Fibroblast of lung (primary cell): ENCODE measurements at regions not wholly inside any gene's neighbourhood (a gene's known extent, or its start where the extent isn't known, plus 50 kb on each side); places are given as distances from the start of the nearest gene placed in this dataset.
"Not testable (repeated sequence)": the region's sequence is repeated elsewhere in the genome, so short reads cannot be mapped to it uniquely, and the experiment has no call there.

ENCODE experiments used
- EZH2 ChIP-seq: IDR thresholded peaks from 2 replicates; pipeline ENCODE4 v1.5.1; 2012; ENCODE audit warnings: low read length, control low read depth, mild to moderate bottlenecking; ENCODE audit errors: missing control alignments
- TF ChIP-seq, protein P1 (sequence below), 2 donors: IDR thresholded peaks in 1 of 2; conservative IDR thresholded peaks in 1 of 2; 1 replicate in 1 of 2; 2 replicates in 1 of 2; pipeline ENCODE4 v1.5.1; 2011 to 2012; ENCODE audit warnings: low read length in 2 of 2, control low read depth in 1 of 2, inconsistent platforms in 1 of 2, low read depth in 1 of 2, mild to moderate bottlenecking in 1 of 2

- TF ChIP-seq, protein P1, sequence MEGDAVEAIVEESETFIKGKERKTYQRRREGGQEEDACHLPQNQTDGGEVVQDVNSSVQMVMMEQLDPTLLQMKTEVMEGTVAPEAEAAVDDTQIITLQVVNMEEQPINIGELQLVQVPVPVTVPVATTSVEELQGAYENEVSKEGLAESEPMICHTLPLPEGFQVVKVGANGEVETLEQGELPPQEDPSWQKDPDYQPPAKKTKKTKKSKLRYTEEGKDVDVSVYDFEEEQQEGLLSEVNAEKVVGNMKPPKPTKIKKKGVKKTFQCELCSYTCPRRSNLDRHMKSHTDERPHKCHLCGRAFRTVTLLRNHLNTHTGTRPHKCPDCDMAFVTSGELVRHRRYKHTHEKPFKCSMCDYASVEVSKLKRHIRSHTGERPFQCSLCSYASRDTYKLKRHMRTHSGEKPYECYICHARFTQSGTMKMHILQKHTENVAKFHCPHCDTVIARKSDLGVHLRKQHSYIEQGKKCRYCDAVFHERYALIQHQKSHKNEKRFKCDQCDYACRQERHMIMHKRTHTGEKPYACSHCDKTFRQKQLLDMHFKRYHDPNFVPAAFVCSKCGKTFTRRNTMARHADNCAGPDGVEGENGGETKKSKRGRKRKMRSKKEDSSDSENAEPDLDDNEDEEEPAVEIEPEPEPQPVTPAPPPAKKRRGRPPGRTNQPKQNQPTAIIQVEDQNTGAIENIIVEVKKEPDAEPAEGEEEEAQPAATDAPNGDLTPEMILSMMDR (conservative IDR thresholded peaks at IDR 0.05 in 1 of 2, IDR thresholded peaks at IDR 0.05 in 1 of 2; ENCODE audit: low read depth in 1 of 2, low read length in 2 of 2): not testable (repeated sequence)
- not testable (repeated sequence) for TF ChIP-seq EZH2
Measured at GRCh38 chr3:103531327-103531726, 1096.5 kb downstream of the ZPLD1 start.
